ENCODE measurements at regions not wholly inside any gene's neighbourhood (a gene's known extent, or its start where the extent isn't known, plus 50 kb on each side); places are given as distances from the start of the nearest gene placed in this dataset.
"Not testable (repeated sequence)": the region's sequence is repeated elsewhere in the genome, so short reads cannot be mapped to it uniquely, and the experiment has no call there.

DNA sequence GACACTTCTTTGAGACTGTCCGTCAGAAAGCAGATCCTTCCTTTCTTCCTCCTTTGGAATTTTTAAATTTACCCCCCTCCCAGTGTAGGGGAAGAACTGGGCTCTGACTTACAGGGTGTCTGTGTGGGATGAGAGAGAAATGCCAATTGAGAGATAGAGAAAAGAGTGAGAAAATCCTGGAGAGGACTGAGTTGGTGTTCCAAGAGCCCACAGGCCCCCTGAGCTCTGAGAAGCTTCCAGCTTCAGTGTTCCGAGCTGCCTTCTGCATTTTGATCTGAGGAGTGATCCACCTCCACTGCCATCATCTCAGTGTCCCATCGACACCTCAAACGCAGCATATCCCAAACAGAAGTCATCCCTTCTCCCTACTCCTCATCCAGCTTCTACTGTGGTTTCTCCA, 70.7 kb upstream of the GRK3 start:
- TF ChIP-seq, protein P1, sequence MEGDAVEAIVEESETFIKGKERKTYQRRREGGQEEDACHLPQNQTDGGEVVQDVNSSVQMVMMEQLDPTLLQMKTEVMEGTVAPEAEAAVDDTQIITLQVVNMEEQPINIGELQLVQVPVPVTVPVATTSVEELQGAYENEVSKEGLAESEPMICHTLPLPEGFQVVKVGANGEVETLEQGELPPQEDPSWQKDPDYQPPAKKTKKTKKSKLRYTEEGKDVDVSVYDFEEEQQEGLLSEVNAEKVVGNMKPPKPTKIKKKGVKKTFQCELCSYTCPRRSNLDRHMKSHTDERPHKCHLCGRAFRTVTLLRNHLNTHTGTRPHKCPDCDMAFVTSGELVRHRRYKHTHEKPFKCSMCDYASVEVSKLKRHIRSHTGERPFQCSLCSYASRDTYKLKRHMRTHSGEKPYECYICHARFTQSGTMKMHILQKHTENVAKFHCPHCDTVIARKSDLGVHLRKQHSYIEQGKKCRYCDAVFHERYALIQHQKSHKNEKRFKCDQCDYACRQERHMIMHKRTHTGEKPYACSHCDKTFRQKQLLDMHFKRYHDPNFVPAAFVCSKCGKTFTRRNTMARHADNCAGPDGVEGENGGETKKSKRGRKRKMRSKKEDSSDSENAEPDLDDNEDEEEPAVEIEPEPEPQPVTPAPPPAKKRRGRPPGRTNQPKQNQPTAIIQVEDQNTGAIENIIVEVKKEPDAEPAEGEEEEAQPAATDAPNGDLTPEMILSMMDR (IDR thresholded peaks at IDR 0.05; ENCODE audit: low read depth, low read length, missing control alignments), result no peak
- DNase-seq (ENCODE audit: extremely low read depth, low read depth), result no peak
- no peak overlapping the region for H3K4me3 ChIP-seq (replicated peaks; ENCODE audit: low read depth, low read length)

DNA sequence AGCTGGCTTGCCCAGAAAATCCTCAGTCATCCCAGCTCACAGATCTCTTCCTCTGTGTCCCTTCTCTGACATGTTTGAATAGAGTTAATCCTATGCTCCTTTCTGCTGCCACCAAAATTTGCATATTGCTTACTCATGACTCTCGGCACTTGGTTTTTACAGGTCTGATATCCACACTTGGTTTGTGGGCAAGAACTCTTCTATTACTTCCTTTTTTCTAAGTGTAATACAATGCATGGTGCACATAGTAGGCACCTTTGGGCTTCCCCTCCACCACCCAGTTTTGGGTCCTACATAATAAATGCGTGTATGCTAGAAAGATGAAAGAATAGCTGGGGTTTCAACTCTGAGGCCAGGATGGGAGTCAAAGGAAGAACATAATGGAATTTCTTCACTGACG, 69.7 kb upstream of the GRK3 start:
- TF ChIP-seq, protein P1 (IDR thresholded peaks at IDR 0.05; ENCODE audit: low read depth, low read length, missing control alignments), result no peak
- no peak for DNase-seq (ENCODE audit: extremely low read depth, low read depth)

DNA sequence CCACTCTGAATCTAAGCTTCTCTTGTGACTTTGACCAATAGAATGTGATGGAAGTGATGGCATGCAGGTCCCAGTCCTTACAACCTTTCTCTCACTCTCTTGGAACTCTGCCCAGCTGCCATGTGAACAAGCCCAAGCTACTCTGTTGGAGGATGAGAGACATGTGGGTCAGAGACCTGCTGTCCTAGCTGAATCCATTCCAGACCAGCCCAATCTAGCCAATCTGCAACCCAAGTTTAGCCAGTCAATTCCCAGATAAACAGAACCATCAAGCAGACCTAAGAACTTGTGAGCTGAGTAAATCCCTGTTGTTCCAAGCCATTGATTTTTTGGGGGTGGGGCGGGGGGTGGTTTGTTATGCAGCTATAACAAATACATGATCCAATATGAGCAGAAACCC, 69.2 kb upstream of the GRK3 start:
- TF ChIP-seq, protein P1 (IDR thresholded peaks at IDR 0.05; ENCODE audit: low read depth, low read length, missing control alignments), result no peak
- DNase-seq (ENCODE audit: extremely low read depth, low read depth), result no peak
- no peak overlapping the region for H3K4me3 ChIP-seq (replicated peaks; ENCODE audit: low read depth, low read length)

More for the DNA sequence above, 69.7 kb upstream of the GRK3 start:
- H3K4me3 ChIP-seq (replicated peaks; ENCODE audit: low read depth, low read length), result no peak overlapping the region

DNA sequence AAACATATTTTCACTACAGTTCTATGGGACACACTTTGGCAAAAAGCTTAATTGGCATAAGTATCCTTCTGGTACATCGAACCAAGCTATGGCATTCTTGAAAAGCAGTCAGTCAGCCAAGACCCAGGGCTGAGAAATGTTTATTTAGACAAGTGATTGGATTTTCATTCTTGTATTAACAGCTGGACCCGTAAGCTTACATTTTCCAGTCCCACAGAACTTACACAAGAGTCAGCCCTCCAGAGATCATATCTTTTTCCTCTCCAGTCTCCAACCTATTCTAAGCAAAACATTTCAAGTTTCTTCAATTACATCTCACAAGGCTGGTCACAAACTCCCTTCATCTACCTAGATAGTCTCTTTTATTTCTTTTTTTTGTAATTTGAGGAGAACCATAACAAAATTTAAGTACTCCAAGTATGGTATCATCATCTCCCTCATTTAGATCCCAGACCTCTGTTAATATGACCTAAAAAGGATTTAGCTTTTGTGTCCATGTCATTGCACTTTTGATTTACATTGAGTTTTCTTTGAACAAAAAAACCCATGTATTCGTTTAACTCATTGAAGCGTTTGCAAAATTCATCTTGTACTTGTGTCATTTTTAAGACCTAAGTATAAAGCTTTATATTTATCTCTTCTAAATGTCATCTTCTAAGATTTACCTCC, 67.9 kb upstream of the GRK3 start:
- TF ChIP-seq, protein P1 (IDR thresholded peaks at IDR 0.05; ENCODE audit: low read depth, low read length, missing control alignments), result no peak

DNA sequence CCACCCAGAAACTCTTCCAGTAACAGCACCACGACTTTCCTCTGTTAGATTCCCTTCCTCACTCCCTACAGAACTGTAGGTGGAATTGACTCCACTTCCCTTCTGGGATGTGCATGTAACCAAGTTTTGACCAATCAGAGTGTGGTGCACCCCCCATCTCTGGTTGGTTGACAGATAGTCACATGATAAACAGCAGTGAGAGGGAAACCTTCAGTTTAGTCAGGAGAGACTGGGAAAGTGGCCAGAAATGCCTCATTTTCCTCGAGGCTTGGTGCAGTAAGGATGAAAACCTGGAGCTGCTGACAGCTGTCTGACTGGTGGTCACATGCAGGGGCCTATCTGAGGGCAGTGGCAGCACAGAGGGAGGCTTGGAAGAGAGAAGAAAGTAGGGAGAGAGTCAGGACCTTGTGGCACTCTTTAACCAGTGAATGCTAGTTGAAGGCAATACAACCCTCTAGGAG, 67.3 kb upstream of the GRK3 start:
- TF ChIP-seq, protein P1 (IDR thresholded peaks at IDR 0.05; ENCODE audit: low read depth, low read length, missing control alignments), result no peak
- no peak overlapping the region for H3K4me3 ChIP-seq (replicated peaks; ENCODE audit: low read depth, low read length)
- no peak for DNase-seq (ENCODE audit: extremely low read depth, low read depth)

More for the DNA sequence above, 67.9 kb upstream of the GRK3 start:
- no peak overlapping the region for H3K4me3 ChIP-seq (replicated peaks; ENCODE audit: low read depth, low read length)
- DNase-seq (ENCODE audit: extremely low read depth, low read depth), result no peak

DNA sequence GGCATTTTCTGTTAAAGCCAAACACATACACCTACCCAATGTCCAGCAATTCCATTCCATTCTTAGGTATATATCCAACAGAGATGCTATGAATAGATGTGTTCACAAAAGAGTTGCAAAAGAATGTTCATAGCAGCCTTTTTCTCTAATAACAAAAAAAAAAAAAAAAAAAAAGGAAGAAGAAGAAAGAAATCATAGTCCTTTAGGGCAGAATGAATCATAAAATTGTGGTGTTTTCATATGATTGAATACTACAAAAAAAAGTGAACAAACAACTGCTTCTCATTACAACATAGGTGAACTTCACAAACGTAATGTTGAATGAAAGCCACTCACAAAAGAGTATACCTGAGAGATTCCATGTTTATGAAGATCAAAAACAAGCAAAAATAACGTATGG, 66.8 kb upstream of the GRK3 start:
- no peak for DNase-seq (ENCODE audit: extremely low read depth, low read depth)
- TF ChIP-seq, protein P1 (IDR thresholded peaks at IDR 0.05; ENCODE audit: low read depth, low read length, missing control alignments), result no peak
- no peak overlapping the region for H3K4me3 ChIP-seq (replicated peaks; ENCODE audit: low read depth, low read length)

DNA sequence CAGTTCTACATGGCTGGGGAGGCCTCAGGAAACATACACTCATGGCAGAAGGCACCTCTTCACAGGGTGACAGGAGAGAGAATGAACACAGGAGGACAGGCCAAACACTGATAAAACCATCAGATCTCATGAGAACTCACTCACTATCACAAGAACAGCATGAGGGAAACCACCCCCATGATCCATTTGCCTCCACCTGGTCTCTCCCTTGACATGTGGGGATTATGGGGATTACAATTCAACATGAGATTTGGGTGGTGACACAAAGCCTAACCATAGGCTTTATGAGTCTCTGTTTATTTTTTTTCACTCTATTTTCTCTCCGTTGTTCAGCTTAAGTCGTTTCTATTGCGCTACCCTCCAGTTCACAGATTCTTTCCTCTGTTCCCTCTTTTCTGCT, 63.8 kb upstream of the GRK3 start:
- DNase-seq (ENCODE audit: extremely low read depth, low read depth); H3K4me3 ChIP-seq (replicated peaks; ENCODE audit: low read depth, low read length): not testable (repeated sequence)

DNA sequence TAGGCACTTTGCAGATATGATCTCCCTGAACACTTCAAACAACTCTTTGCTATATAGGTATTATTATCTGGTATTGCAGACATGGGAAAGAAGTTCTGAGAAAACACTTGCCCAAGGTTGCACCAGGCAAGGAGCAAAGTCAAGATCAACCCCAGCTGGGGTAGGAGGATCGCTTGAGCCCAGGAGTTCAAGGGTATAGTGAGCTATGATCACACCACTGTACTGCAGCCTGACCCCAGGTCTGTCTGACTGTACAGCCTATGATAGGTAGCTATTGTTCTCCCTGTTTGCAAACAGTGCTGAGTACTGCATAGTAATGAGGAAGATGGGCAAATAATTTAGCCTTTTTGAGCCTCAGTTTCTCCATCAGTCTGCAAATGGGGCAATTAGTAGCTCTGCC, 60.5 kb upstream of the GRK3 start:
- not testable (repeated sequence) for DNase-seq (ENCODE audit: extremely low read depth, low read depth); H3K4me3 ChIP-seq (replicated peaks; ENCODE audit: low read depth, low read length)

All from HFF-Myc (cell line).